RWPE1 (cell line): ENCODE measurements at regions not wholly inside any gene's neighbourhood (a gene's known extent, or its start where the extent isn't known, plus 50 kb on each side); places are given as distances from the start of the nearest gene placed in this dataset.
"Not testable (repeated sequence)": the region's sequence is repeated elsewhere in the genome, so short reads cannot be mapped to it uniquely, and the experiment has no call there.

Source experiments
- CTCF ChIA-PET: fragments of 350-600 bp; sonication (Branson Sonifier 250); formaldehyde crosslinking; extraction: SDS; loops from one replicate; lab custom pipeline; 2021; lab: Yijun Ruan, JAX
- POLR2A ChIA-PET: fragments of 400-600 bp; formaldehyde crosslinking; extraction: SDS; loops from one replicate; lab custom pipeline; 2020; ENCODE audit warnings: antibody characterized with exemption; ENCODE audit not compliant: low non-redundant PET; lab: Yijun Ruan, JAX
- DNase-seq: peaks from one replicate; pipeline ENCODE4 v3.0.0; 2012; ENCODE audit warnings: low spot score
- H3K27ac ChIP-seq: fragments of 450-650 bp; 2 replicates; pipeline ENCODE4 v1.5.1; 2017
- CTCF ChIP-seq: fragments of 450-650 bp; conservative IDR thresholded peaks from 2 replicates; pipeline ENCODE4 v1.5.1; 2017; ENCODE audit warnings: low read depth, mild to moderate bottlenecking

DNA sequence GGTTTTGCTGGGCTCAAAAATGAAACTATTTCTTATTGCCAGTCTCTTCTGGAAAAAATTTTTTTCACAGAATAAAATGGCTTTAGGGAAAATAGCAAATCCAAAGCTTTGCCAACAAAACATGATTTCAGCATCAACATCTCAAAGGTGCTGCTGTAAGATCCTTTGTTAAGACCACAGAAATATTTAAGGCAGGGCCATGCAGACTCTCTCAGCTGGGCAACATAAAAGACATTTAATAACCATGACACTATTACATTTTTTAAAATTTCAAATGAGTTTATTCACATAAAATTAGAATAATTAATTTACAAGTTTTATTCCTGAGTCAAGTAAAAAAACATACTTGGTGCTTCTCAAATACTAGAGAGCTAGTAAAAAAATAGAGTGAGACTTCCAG, 527.1 kb upstream of the DPPA4 start:
- no peak overlapping the region for H3K27ac ChIP-seq
- no peak for TF ChIP-seq CTCF
- CTCF ChIA-PET = no interaction called here
- no peak for DNase-seq
- POLR2A ChIA-PET = no interaction called here

DNA sequence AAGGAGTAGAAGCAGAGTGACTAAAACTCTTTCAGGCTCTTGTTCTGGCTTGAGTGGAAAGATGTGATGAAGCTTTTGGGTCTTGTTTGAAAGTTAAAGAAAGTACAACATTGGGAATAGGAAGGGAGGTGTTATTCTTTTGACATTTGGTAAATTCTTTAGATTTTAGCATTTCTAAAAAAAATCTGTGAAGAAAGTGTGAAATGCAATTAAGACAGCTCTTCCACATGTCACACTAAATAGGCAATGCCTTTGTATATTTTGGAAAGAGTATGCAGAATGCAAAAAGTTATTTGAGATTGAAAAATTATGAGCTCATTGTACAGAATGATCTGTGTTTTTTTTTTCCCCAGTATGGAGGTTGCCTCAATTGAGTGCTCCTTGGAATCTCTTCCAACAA, 532.2 kb upstream of the DPPA4 start:
- CTCF ChIA-PET = no interaction called here
- no peak overlapping the region for H3K27ac ChIP-seq
- DNase-seq = no peak
- POLR2A ChIA-PET = no interaction called here
- TF ChIP-seq CTCF = no peak

DNA sequence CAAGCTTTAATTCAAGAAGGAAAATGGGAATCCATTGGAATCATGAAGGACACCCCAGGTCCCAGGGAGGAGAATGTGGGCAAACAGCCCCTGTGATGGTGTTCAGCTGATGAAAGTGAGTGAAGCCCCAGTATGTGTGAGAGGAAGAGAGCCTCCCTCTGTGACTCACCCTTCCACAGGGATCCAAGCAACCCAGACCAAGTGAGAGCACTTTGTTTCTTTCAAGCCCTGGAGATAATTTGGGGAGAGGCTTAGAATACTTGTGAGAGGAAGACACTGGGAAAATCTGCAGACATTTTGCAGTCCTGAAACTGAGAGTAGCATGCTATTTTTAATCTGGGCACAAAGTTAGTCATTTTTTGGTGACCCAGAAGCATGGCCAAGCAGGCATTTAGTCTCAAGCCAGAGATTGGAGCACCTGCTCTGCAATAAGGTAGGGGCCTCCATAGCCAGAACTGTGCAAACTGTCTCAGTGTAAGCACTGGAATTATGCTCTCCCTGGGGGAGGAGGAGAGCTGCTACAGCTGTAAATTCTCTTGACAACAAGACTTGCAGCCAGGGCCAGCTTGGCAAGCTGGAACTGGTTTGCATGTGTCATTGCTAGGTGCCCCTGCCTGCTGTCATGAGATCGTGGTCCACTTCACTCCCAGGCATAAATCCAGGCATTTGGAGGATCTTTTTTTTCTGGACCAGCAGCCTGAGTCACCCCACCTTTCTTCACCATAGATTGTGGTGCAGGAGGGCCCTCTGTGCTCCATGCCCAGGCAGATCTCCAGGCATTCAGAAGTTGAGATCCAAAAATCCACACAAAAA, 537.8 kb upstream of the DPPA4 start:
- ChIA-PET POLR2A (no interaction called here), CTCF (no interaction called here)
- H3K27ac ChIP-seq = peak overlapping the region; percentile 68
- peak; percentile 22 for DNase-seq
- no peak for TF ChIP-seq CTCF

DNA sequence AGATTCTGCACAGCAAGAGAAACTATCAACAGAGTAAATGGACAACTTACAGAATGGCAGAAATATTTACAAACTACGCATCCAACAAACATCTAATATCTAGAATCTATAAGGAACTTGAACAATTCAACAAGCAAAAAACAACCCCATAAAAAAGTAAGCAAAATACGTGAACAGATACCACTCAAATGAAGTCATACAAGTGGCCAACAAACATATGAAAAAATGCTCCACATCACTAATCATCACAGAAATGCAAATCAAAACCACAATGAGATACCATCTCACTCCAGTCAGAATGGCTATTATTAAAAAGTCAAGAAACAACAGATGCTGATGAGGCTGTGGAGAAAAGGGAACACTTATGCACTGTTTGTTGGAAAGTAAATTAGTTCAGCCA, 540.3 kb upstream of the DPPA4 start:
- DNase-seq, POLR2A ChIA-PET, H3K27ac ChIP-seq, CTCF ChIA-PET: not testable (repeated sequence)

DNA sequence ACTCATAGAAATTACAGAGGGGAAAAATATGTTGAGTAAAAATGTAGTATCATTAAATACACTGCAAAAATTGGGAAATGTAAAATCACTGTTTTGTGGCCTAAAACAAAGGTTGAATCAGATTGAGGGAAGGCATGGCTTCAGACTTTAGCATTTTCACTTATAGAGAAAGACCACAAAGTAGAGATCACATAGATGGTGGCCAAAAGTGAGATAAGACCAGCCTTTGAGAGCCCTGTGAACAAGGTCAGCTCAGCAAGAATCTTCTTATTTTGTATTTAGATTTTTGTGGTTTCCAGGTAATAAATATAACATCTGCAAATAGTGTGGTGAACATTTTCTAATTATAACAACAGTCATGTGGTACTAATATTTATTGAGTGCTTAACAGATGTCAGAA, 544.8 kb upstream of the DPPA4 start:
- ChIA-PET CTCF (no interaction called here), POLR2A (no interaction called here)
- DNase-seq = no peak
- TF ChIP-seq CTCF = no peak
- no peak overlapping the region for H3K27ac ChIP-seq

- TF ChIP-seq CTCF = no peak
- DNase-seq = no peak
- POLR2A ChIA-PET = no interaction called here
- CTCF ChIA-PET = interaction anchor here (0.6 kb wide), 1 partner anchor 560 kb away, joined by 5 read pairs; no protein-coding TSS in a partner anchor
- no peak overlapping the region for H3K27ac ChIP-seq
These were observed 549.9 kb upstream of the DPPA4 start for GRCh38 chr3:109887293-109887692.

DNA sequence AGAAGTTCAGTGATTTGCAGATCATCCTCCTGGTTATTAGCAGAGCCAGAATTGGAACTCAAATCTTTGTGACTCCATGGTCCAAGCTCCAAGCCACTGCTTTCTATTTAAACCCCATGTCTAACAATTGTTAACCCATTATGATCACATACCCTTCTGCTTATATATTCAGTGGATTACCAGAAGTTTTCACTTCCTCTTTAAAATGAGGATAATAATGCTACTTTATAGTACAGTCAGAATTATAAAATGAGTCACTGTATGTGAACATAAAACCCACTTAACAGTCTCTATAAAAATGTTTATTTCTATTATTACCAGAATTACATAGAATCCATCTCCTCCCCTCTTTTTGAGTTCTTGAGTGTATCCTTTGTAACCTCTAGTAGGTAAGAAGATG, 550.7 kb upstream of the DPPA4 start:
- no peak for TF ChIP-seq CTCF
- H3K27ac ChIP-seq = no peak overlapping the region
- ChIA-PET CTCF (no interaction called here), POLR2A (no interaction called here)
- DNase-seq = no peak
